Right hindlimb (tissue), 1 donor: ENCODE measurements at regions not wholly inside any gene's neighbourhood (a gene's known extent, or its start where the extent isn't known, plus 50 kb on each side); places are given as distances from the start of the nearest gene placed in this dataset.
"Not testable (repeated sequence)": the region's sequence is repeated elsewhere in the genome, so short reads cannot be mapped to it uniquely, and the experiment has no call there.

Experiments
- DNase-seq: peaks from one replicate; pipeline ENCODE4 v3.0.0-alpha.2; 2018

GRCh38 chr6:19714434-19715166, 122.6 kb upstream of the ID4 start:
- DNase-seq: no peak

DNA sequence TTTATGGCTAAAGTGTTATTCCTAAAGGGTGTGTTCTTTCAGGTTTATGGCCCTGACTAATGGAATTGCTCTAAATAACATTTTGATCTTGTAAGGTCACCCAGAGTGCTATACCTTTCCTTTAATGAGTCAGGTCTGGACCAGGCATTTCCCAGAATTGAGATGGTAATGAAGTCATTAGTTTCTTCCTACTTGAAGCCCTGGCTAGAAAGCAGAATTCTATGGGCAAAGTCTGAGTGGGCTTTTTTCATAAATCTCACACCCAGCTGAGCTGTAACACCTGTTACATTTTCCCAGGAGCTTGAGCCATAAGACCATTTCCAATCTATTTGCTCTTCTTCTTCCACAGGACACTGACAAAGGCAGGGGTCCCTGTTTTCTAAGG, 122.0 kb upstream of the ID4 start:
- no peak for DNase-seq

GRCh38 chr6:19719691-19720128, 117.5 kb upstream of the ID4 start:
- DNase-seq: peak; percentile 30

DNA sequence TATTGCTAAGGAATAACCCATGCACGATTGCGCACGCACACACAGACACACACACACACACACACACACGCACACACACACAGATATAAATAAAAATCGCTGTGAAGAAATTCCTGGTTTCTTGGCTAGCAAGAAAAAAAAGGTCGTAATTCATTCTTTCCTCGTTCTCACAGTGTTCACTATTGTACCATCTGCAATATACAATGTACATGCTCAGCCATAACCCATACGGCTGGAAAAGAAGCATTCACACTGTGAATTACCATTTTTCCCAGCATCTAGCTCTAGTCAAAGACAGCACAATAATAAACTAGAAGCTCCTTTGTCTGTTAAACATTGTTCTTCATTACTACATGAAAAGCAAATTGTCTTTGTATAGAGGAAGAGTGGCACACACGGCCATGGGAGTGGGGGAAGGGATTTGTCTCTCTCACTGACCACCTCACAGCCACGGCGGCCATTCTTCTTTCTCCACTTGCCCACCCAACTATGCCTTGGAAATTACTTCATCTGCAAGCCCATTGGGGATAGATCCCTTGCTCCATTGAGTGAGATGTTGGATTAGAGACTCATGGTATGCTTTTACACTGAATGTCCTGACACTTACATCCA, 115.3 kb upstream of the ID4 start:
- DNase-seq: no peak

DNA sequence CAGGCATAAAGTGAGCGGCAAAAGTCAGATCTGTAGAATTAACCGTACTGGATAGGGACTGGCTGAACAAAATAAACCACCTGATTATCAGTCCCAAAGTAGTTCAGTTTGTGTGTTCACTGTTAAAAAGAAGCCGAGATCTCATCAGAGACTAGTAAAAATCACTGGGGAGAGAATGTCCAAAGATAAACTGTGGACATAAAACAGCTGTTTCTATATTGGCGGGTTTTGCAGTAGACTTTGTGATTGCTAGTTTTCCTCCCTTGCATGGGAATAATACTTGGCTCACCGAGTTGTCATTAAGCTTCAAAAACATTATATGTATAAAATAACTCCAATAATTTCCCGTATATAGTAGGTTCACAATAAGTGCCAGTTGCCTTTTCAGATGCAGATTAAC, 114.2 kb upstream of the ID4 start:
- DNase-seq: no peak

DNA sequence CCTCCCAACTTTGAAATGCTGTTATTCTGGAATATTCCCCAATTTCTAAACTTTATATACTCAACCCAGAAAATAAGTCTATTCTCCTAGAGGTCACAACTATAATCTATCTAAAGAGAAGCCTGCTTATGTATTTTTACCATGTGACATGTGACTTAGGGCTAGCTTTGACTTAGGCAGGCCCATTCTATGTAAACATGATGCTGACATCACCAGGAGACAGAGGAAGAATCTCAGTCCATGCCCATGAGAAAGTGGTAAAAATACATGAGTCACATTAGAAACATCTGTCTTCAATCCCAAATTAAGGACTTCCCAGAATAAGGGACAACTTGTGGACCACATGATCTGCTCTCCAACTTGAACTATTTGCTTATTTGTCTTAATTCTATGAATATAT, 113.6 kb upstream of the ID4 start:
- no peak for DNase-seq

DNA sequence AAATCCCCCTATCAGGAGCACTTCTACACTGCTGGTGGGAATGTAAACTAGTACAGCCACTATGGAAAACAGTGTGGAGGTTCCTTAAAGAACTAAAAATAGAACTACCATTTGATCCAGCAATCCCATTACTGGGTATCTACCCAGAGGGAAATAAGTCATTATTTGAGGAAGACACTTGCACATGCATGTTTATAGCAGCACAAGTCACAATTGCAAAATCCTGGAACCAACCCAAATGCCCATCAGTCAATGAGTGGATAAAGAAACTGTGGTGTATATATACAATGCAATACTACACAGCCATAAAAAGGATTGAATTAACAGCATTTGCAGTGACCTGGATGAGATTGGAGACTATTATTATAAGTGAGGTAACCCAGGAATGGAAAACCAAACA, 111.7 kb upstream of the ID4 start:
- DNase-seq: not testable (repeated sequence)

GRCh38 chr6:19731282-19731681, 105.9 kb upstream of the ID4 start:
- DNase-seq: no peak

DNA sequence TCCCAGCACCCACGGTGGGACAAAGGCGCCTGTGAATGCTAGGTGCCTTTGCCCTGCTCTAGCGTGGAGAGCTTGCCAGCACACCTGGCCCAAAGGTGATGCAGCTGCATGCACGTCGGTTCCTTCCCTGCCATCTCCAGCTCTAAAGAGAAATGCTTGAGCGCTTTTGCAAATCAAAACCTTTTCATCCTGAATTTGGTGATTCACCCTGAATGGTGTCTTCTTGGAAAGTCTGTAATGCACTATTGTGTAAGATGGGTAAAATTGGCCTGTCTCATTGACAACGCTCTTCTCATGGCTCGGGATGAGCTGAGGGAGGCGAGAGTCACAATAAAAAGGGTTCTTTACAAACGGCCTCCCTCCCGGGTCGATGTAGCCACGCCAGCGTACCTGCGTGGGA, 103.1 kb upstream of the ID4 start:
- no peak for DNase-seq

GRCh38 chr6:19734519-19734918, 102.7 kb upstream of the ID4 start:
- no peak for DNase-seq

GRCh38 chr6:19736066-19736465, 101.1 kb upstream of the ID4 start:
- no peak for DNase-seq

GRCh38 chr6:19738010-19738409, 99.2 kb upstream of the ID4 start:
- no peak for DNase-seq

GRCh38 chr6:19749722-19750121, 87.4 kb upstream of the ID4 start:
- no peak for DNase-seq

- DNase-seq: no peak
These were observed 84.4 kb upstream of the ID4 start for GRCh38 chr6:19752746-19753145.

DNA sequence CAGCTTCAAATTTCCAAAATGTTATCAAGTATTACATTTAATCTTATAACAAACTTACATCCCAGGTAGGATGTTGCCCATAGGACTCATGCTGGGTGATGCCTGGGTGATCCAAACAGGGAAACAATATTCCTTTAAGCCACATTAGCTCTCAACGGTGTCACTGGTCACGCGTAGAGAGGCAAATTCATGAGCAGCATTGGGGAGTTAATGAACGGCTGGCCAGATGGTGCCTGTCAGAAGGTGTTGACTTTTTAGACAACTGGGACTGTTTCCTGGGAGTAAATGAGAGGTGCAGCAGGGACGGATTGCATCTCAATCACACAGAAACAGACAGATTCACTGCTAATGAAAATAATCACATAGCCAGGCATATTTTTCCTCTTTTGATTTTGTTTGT, 83.3 kb upstream of the ID4 start:
- DNase-seq: no peak

DNA sequence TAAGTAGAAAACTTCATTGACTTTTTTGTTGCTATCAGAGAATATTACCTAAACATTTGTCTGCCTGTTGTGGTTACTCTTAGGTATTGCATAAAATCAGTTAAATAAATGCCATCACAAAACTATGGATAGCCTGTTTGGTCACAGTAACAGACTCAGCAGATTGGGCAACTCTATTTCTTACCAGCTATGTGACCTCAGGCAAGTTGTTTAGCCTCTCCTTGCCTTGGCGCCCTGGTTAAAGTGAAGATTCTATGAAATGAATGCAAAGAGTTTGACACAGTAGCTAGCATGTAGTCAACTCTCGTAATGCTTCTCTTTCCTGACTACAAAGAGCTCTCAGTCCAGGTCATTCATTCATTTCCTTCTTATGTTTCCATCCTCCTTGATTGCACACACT, 82.5 kb upstream of the ID4 start:
- no peak for DNase-seq

DNA sequence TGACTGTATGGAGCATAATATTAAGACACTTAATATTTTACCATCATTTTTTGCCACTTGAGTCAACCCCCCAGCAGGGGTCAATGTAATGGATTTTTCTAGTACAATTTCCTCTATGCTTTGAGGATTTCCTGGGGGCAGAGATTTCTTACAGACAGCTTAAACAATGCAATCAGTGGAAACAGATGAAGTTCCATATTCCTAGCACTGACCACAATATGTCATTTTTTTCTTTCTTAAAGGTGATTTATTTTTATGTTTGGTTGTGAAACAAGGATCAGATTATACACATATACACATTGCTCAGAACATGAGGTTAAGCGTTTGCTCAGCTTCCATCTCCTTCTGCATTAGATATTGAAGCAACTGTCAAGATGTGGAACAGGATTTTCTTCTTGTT, 82.0 kb upstream of the ID4 start:
- DNase-seq: no peak

DNA sequence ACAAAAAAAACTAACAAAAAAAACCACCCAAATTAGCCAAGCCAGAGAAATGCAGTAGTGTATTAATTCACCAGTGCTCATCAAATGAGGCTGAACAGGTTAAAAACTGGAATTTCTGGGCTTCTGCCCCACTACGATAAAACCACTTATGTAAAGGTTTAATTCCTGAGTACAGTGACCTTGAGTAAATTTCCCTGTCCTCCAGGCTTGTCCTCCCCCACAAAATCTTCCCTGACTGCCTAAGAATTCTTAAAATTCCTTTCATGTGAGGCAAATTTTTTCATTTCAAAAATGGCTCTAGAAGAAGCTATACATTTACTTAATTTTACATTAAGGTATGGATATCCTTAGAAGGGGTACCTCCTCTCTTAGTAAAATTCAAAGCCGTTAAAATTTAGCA, 80.1 kb upstream of the ID4 start:
- DNase-seq: no peak

DNA sequence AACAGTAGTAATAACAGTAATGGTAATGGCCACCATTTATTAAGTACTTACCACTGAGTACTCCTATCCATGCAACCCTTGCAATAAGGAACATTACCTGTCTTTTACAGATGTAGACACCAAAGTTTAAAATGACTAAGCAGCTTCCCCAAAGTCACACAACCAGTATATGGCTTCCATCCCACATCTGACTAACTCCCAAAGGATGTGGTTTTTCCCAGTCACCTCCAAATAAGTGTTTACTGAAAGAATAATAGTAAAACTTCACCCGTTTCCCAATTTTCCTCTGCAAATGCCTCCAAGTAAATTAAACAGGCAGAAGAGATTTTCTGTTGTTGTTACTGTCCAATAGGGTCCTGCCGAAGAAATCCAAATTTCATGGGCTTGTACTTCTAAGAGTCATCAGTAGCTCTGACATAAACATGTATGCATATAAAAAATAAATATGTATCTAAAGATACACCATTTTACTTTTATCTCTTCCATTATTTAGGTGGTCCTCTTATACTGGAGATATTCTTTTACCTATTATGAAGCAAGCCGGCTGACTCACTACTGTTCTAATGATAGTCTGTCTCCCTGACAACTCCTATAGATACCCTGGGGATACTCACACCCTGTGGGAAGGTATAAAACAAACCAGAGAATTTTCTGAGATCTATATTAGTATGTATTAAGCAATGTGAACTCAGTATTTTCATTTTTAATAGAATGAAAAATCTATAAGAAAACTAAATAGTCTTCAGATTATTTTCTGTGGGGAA, 77.9 kb upstream of the ID4 start:
- no peak for DNase-seq

DNA sequence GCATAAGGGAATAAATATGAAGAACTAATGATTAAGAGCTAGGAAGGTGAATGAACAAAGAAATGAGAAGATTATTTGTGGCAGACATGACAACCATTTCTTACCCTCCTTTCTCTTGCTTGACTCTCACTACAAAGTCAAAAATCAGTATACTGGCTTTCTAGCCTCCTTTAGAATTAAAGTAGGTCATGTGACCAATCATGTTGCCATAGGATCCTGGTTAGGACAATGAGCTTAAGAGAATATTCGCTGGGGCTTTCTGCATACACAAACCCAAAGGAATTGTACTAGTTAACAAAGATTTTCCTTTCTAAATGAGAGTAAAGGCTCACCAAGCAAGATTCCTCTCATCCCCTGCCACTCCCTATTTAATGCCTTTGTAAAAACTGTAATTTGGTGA, 76.0 kb upstream of the ID4 start:
- no peak for DNase-seq

- DNase-seq: no peak
These were observed 65.3 kb upstream of the ID4 start for GRCh38 chr6:19771753-19772336.

- no peak for DNase-seq
These were observed 64.3 kb upstream of the ID4 start for GRCh38 chr6:19772891-19773290.

DNA sequence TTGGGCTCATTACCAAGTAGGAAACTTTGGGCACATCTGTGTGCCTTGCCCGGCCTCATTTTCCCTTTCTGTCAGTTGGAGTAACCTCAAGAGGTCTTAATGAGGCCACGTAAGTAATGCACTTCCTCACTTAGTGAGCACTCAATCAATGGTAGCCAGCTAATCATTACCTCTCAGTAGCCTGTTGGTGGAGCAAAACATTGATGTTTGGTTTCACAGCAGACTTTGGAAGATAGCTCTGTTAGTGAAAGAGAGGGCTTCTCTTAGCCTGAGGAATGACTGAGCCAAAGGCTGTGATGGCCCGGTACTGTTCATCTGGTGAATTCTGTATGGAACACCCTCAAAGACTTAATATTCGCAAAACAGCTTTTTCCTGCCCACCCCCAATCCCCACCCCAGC, 55.9 kb upstream of the ID4 start:
- DNase-seq: no peak

GRCh38 chr6:19782588-19782987, 54.6 kb upstream of the ID4 start:
- DNase-seq: no peak
